GM19351 (cell line): ENCODE measurements at regions not wholly inside any gene's neighbourhood (a gene's known extent, or its start where the extent isn't known, plus 50 kb on each side); places are given as distances from the start of the nearest gene placed in this dataset.

Experiments
- ATAC-seq: cut with Tn5 transposase; IDR thresholded peaks from one replicate; pipeline ENCODE4 v1.9.1; 2021; ENCODE audit warnings: mild to moderate bottlenecking, moderate library complexity; ENCODE audit not compliant: unreplicated experiment

GRCh38 chr2:228253752-228254151 is 72.3 kb upstream of the SPHKAP start:
- ATAC-seq, result no peak

- ATAC-seq, result no peak
Observed at GRCh38 chr2:228247335-228247734, 65.8 kb upstream of the SPHKAP start.

GRCh38 chr2:228245601-228246000 is 64.1 kb upstream of the SPHKAP start:
- no peak for ATAC-seq

GRCh38 chr2:228242591-228242990 is 61.1 kb upstream of the SPHKAP start:
- ATAC-seq, result no peak

- no peak for ATAC-seq
Observed at GRCh38 chr2:228239907-228240561, 58.5 kb upstream of the SPHKAP start.

- no peak for ATAC-seq
Observed at GRCh38 chr2:228239207-228239906, 57.9 kb upstream of the SPHKAP start.
